ENCODE measurements at regions not wholly inside any gene's neighbourhood (a gene's known extent, or its start where the extent isn't known, plus 50 kb on each side); places are given as distances from the start of the nearest gene placed in this dataset.
"Not testable (repeated sequence)": the region's sequence is repeated elsewhere in the genome, so short reads cannot be mapped to it uniquely, and the experiment has no call there.

GRCh38 chr1:214859647-214860046, 222.9 kb upstream of the KCNK2 start:
- DNase-seq: no peak
- Histone ChIP-seq H3K4me3 (no peak overlapping the region), H3K9me3 (no peaks in the 10 kb centered on the region), H3K4me1 (no peaks in the 10 kb centered on the region), H3K36me3 (no peaks in the 10 kb centered on the region), H3K27me3 (no peaks in the 10 kb centered on the region), H3K27ac (no peak overlapping the region)
- intact Hi-C loops (cut with DNase I; ENCODE audit: low total_unique reads): no loop called here
- TF ChIP-seq, protein P1, sequence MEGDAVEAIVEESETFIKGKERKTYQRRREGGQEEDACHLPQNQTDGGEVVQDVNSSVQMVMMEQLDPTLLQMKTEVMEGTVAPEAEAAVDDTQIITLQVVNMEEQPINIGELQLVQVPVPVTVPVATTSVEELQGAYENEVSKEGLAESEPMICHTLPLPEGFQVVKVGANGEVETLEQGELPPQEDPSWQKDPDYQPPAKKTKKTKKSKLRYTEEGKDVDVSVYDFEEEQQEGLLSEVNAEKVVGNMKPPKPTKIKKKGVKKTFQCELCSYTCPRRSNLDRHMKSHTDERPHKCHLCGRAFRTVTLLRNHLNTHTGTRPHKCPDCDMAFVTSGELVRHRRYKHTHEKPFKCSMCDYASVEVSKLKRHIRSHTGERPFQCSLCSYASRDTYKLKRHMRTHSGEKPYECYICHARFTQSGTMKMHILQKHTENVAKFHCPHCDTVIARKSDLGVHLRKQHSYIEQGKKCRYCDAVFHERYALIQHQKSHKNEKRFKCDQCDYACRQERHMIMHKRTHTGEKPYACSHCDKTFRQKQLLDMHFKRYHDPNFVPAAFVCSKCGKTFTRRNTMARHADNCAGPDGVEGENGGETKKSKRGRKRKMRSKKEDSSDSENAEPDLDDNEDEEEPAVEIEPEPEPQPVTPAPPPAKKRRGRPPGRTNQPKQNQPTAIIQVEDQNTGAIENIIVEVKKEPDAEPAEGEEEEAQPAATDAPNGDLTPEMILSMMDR (IDR thresholded peaks at IDR 0.05): no peak

DNA sequence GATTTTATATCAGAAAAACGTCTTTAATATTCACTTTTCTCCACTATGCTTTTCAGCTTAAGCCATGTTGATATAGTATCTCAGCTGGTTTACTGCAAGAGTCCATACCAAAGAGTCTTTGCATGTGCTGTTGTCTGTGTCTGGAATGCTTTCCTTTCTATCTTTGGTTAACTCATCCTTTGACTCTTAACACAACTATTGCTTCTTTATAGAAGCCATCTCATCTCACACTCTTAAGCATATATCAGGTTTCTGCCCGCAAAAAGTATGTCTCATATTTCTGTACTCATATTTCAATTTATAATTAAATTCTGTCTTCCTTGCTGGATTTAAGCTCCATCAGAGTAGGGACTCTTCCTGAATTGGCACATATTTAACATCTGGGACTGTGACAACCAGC, 220.9 kb upstream of the KCNK2 start:
- no peak for DNase-seq
- no peak overlapping the region for H3K27ac ChIP-seq
- no peaks in the 10 kb centered on the region for H3K27me3 ChIP-seq
- TF ChIP-seq, protein P1 (IDR thresholded peaks at IDR 0.05): no peak
- H3K4me1 ChIP-seq: no peaks in the 10 kb centered on the region
- H3K4me3 ChIP-seq: no peak overlapping the region
- no peaks in the 10 kb centered on the region for H3K9me3 ChIP-seq
- no peaks in the 10 kb centered on the region for H3K36me3 ChIP-seq
- intact Hi-C loops (cut with DNase I; ENCODE audit: low total_unique reads): no loop called here

GRCh38 chr1:214862421-214862820, 220.1 kb upstream of the KCNK2 start:
- DNase-seq: no peak
- no peak overlapping the region for H3K4me3 ChIP-seq
- TF ChIP-seq, protein P1 (IDR thresholded peaks at IDR 0.05): no peak
- H3K27me3 ChIP-seq: no peaks in the 10 kb centered on the region
- H3K4me1 ChIP-seq: no peaks in the 10 kb centered on the region
- intact Hi-C loops (cut with DNase I; ENCODE audit: low total_unique reads): no loop called here
- H3K36me3 ChIP-seq: no peaks in the 10 kb centered on the region
- no peaks in the 10 kb centered on the region for H3K9me3 ChIP-seq
- H3K27ac ChIP-seq: no peak overlapping the region

GRCh38 chr1:214864896-214865688, 217.4 kb upstream of the KCNK2 start:
- Histone ChIP-seq H3K27me3 (no peaks in the 10 kb centered on the region), H3K36me3 (no peaks in the 10 kb centered on the region), H3K9me3 (no peaks in the 10 kb centered on the region), H3K4me1 (no peaks in the 10 kb centered on the region), H3K4me3 (no peak overlapping the region), H3K27ac (no peak overlapping the region)
- intact Hi-C loops (cut with DNase I; ENCODE audit: low total_unique reads): no loop called here
- TF ChIP-seq, protein P1 (IDR thresholded peaks at IDR 0.05): no peak
- no peak for DNase-seq

- H3K4me3 ChIP-seq; DNase-seq; H3K36me3 ChIP-seq; H3K27ac ChIP-seq; H3K4me1 ChIP-seq; H3K27me3 ChIP-seq; intact Hi-C loops (cut with DNase I; ENCODE audit: low total_unique reads); H3K9me3 ChIP-seq: not testable (repeated sequence)
Observed at GRCh38 chr1:214870426-214870825, 212.1 kb upstream of the KCNK2 start.

- TF ChIP-seq, protein P1 (IDR thresholded peaks at IDR 0.05): no peak
Observed at GRCh38 chr1:214880956-214881355, 201.6 kb upstream of the KCNK2 start.

More at GRCh38 chr1:214880956-214881355, 201.6 kb upstream of the KCNK2 start:
- Histone ChIP-seq H3K4me1 (no peaks in the 10 kb centered on the region), H3K27me3 (no peaks in the 10 kb centered on the region), H3K36me3 (no peaks in the 10 kb centered on the region), H3K4me3 (no peak overlapping the region), H3K9me3 (no peaks in the 10 kb centered on the region), H3K27ac (no peak overlapping the region)
- DNase-seq: no peak
- intact Hi-C loops (cut with DNase I; ENCODE audit: low total_unique reads): no loop called here

Measured in tibial artery (tissue), 4 donors.